Mammary epithelial cell (primary cell): ENCODE measurements at regions not wholly inside any gene's neighbourhood (a gene's known extent, or its start where the extent isn't known, plus 50 kb on each side); places are given as distances from the start of the nearest gene placed in this dataset.

Experiments
- EZH2 ChIP-seq: IDR thresholded peaks from 2 replicates; pipeline ENCODE4 v1.6.1; 2012; ENCODE audit warnings: low read length, inconsistent platforms, borderline replicate concordance
- TF ChIP-seq, protein P1 (sequence below), 2 donors: IDR thresholded peaks in 1 of 2; conservative IDR thresholded peaks in 1 of 2; 2 replicates each; pipeline ENCODE4 v1.5.1; 2011 to 2012; ENCODE audit warnings: inconsistent platforms in 2 of 2, low read length in 2 of 2, mild to moderate bottlenecking in 2 of 2, control low read depth in 1 of 2, low read depth in 1 of 2; ENCODE audit not compliant: insufficient read depth in 1 of 2; ENCODE audit errors: extremely low read depth in 1 of 2

DNA sequence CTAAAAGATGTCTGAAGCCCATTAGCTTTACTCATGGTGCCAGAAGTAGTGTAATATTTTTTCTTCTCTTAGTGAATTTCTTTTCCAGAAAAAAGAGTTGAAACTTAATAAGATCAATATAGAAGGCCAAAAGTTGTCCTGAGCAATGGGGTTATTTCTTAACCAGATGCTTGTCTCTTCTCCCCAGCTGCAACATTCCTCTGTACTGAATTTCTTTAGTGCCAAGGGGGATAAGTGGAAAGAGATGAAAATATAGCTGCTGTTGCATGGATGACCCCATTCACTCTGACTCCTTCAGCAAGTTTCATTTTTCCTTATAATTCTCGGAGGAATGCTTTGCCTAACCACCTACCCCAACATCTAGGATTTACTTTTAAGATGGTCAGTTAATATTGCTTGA lies 675.0 kb downstream of the USP25 start:
- TF ChIP-seq, protein P1, sequence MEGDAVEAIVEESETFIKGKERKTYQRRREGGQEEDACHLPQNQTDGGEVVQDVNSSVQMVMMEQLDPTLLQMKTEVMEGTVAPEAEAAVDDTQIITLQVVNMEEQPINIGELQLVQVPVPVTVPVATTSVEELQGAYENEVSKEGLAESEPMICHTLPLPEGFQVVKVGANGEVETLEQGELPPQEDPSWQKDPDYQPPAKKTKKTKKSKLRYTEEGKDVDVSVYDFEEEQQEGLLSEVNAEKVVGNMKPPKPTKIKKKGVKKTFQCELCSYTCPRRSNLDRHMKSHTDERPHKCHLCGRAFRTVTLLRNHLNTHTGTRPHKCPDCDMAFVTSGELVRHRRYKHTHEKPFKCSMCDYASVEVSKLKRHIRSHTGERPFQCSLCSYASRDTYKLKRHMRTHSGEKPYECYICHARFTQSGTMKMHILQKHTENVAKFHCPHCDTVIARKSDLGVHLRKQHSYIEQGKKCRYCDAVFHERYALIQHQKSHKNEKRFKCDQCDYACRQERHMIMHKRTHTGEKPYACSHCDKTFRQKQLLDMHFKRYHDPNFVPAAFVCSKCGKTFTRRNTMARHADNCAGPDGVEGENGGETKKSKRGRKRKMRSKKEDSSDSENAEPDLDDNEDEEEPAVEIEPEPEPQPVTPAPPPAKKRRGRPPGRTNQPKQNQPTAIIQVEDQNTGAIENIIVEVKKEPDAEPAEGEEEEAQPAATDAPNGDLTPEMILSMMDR (conservative IDR thresholded peaks at IDR 0.05 in 1 of 2, IDR thresholded peaks at IDR 0.05 in 1 of 2; ENCODE audit: extremely low read depth in 1 of 2, insufficient read depth in 1 of 2, low read depth in 1 of 2, low read length in 2 of 2), result no peak
- no peak for TF ChIP-seq EZH2
